Common myeloid progenitor, CD34-positive (primary cell): ENCODE measurements at regions not wholly inside any gene's neighbourhood (a gene's known extent, or its start where the extent isn't known, plus 50 kb on each side); places are given as distances from the start of the nearest gene placed in this dataset.

ENCODE experiments used
- CTCF ChIA-PET: fragments of 350-600 bp; sonication (Branson Sonifier 250); formaldehyde crosslinking; loops from one replicate; lab custom pipeline; 2021; ENCODE audit warnings: antibody characterized with exemption; lab: Charles Lee
- POLR2A ChIA-PET: fragments of 350-600 bp; sonication (Branson Sonifier 250); formaldehyde crosslinking; loops from one replicate; lab custom pipeline; 2021; ENCODE audit warnings: antibody characterized with exemption; lab: Charles Lee
- DNase-seq, 3 donors: peaks; one replicate each; pipeline versions ENCODE4 v3.0.0 to v3.0.0-alpha.2; 2013
- H3K27ac ChIP-seq, 2 experiments: 1 replicate in 1 of 2; 2 replicates in 1 of 2; pipeline ENCODE4 v1.7.0; 2013; ENCODE audit warnings: inconsistent platforms in 2 of 2, low read length in 2 of 2, mild to moderate bottlenecking in 2 of 2, low read depth in 1 of 2, moderate library complexity in 1 of 2; ENCODE audit not compliant: severe bottlenecking in 2 of 2, insufficient read depth in 1 of 2, poor library complexity in 1 of 2
- H3K27me3 ChIP-seq, 5 experiments: replicated peaks in 2 of 5; 1 replicate in 3 of 5; 2 replicates in 2 of 5; pipeline versions ENCODE4 v1.6.1 to v1.7.0; 2013; ENCODE audit warnings: low read length in 4 of 5, mild to moderate bottlenecking in 2 of 5, moderate library complexity in 2 of 5, inconsistent platforms in 1 of 5; ENCODE audit not compliant: insufficient read depth in 5 of 5, control insufficient read depth in 4 of 5
- H3K36me3 ChIP-seq, 4 experiments: 1 replicate in 2 of 4; 2 replicates in 2 of 4; pipeline versions ENCODE4 v1.6.1 to v1.7.0; 2013; ENCODE audit warnings: low read length in 3 of 4, control low read depth in 1 of 4, mild to moderate bottlenecking in 1 of 4; ENCODE audit not compliant: control insufficient read depth in 4 of 4, insufficient read depth in 4 of 4
- H3K4me1 ChIP-seq, 4 experiments: 1 replicate in 3 of 4; 2 replicates in 1 of 4; pipeline versions ENCODE4 v1.6.1 to v1.7.1; 2013; ENCODE audit warnings: low read length in 3 of 4, mild to moderate bottlenecking in 3 of 4, control low read depth in 1 of 4, inconsistent platforms in 1 of 4, moderate library complexity in 1 of 4; ENCODE audit not compliant: control insufficient read depth in 4 of 4, insufficient read depth in 4 of 4; ENCODE audit errors: control extremely low read depth in 1 of 4
- H3K4me3 ChIP-seq, 7 experiments: 1 replicate in 4 of 7; 2 replicates in 3 of 7; pipeline versions ENCODE4 v1.5.1 to v1.7.0; 2013; ENCODE audit warnings: mild to moderate bottlenecking in 7 of 7, low read length in 6 of 7, moderate library complexity in 6 of 7, inconsistent platforms in 2 of 7, low read depth in 2 of 7, control low read depth in 1 of 7; ENCODE audit not compliant: insufficient read depth in 4 of 7, control insufficient read depth in 1 of 7; ENCODE audit errors: extremely low read depth in 1 of 7
- H3K9me3 ChIP-seq, 5 experiments: 1 replicate in 4 of 5; 2 replicates in 1 of 5; pipeline versions ENCODE4 v1.6.1 to v1.7.1; 2013; ENCODE audit warnings: low read length in 4 of 5, mild to moderate bottlenecking in 2 of 5, inconsistent platforms in 1 of 5, low read depth in 1 of 5, moderate library complexity in 1 of 5; ENCODE audit not compliant: control insufficient read depth in 4 of 5, insufficient read depth in 2 of 5; ENCODE audit errors: control extremely low read depth in 1 of 5
- WGBS: methylation state at CpG from one replicate; pipeline ENCODE4 v1.1.5; 2013; ENCODE audit not compliant: insufficient coverage; 5-methylcytosine and 5-hydroxymethylcytosine counted together

- WGBS: 97% methylated on average over 3 of the region's 3 CpGs
Observed at GRCh38 chr2:126785236-126785635, 113.5 kb upstream of the TEX51 start.

GRCh38 chr2:126785862-126786261 lies 112.8 kb upstream of the TEX51 start:
- Histone ChIP-seq H3K36me3 (no peaks in the 10 kb centered on the region), H3K4me1 (no peaks in the 10 kb centered on the region), H3K27ac (no peak overlapping the region), H3K4me3 (no peak overlapping the region), H3K9me3 (no peaks in the 10 kb centered on the region), H3K27me3 (peaks cover 0 to 8% (median under 1%) of the 10 kb centered on the region in 5 experiments)
- POLR2A ChIA-PET: no interaction called here
- no peak for DNase-seq
- CTCF ChIA-PET: no interaction called here
- WGBS: 86% methylated on average over 1 of the region's 2 CpGs

More at GRCh38 chr2:126785236-126785635, 113.5 kb upstream of the TEX51 start:
- H3K36me3 ChIP-seq: no peaks in the 10 kb centered on the region
- POLR2A ChIA-PET: no interaction called here
- no peak overlapping the region for H3K27ac ChIP-seq
- CTCF ChIA-PET: interaction anchor here (1.3 kb wide), 1 partner anchor 257 kb away, joined by 3 read pairs; no protein-coding TSS in a partner anchor
- no peaks in the 10 kb centered on the region for H3K9me3 ChIP-seq
- H3K4me3 ChIP-seq: no peak overlapping the region
- H3K27me3 ChIP-seq: peaks cover 0 to 8% (median 2%) of the 10 kb centered on the region in 5 experiments
- no peak for DNase-seq
- no peaks in the 10 kb centered on the region for H3K4me1 ChIP-seq

DNA sequence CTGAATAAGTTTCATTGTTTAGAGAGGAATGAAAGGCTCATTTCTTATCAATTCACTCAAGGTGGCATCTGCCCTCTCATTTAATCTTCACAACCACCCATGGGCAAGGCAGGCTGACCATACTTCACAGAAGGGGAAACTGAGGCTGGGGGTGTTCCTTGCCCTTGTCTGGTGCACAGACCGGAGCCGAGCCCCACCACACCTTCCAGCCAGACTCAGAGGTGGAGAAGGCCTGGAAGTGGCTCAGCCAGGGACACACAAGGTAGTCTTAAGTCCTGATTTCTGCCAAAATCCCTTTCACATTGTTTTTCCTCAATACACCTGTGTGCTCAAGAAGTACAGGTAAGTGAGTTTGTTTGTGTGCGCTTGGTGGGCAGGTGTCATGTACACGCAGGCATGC lies 111.9 kb upstream of the TEX51 start:
- Histone ChIP-seq H3K9me3 (no peaks in the 10 kb centered on the region), H3K4me1 (no peaks in the 10 kb centered on the region), H3K27ac (no peak overlapping the region), H3K36me3 (no peaks in the 10 kb centered on the region), H3K27me3 (peaks cover 0 to 7% (median 5%) of the 10 kb centered on the region in 5 experiments), H3K4me3 (no peak overlapping the region)
- DNase-seq: no peak
- WGBS: no CpG with 5 or more reads among the region's 4 CpGs
- CTCF ChIA-PET: no interaction called here
- POLR2A ChIA-PET: no interaction called here

DNA sequence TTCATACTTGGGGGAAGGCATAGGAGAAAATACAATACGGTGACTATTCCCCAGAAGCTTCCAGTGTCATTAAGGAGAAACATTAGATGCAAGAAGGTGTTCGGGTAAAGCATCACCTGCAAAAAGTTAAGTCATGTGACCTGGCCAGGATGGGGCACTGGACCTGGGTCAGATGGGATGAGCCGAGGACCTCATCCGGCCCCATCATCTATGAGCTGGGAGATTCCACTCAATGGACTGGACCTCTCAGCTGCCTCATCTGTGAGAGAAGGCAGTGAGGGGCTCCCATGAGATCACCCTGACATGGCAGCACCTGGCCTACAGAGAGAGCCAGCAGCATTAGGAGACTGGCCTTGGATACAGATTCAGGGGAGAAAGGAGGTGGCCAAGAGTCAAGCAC lies 111.4 kb upstream of the TEX51 start:
- 94% methylated on average over 4 of the region's 4 CpGs for WGBS
- Histone ChIP-seq H3K27ac (no peak overlapping the region), H3K4me1 (no peaks in the 10 kb centered on the region), H3K9me3 (no peaks in the 10 kb centered on the region), H3K36me3 (no peaks in the 10 kb centered on the region), H3K27me3 (peaks cover 0 to 9% (median 5%) of the 10 kb centered on the region in 5 experiments), H3K4me3 (no peak overlapping the region)
- no peak for DNase-seq
- POLR2A ChIA-PET: no interaction called here
- CTCF ChIA-PET: interaction anchor here (1.4 kb wide), 1 partner anchor 11 kb away, joined by 3 read pairs; no protein-coding TSS in a partner anchor

- DNase-seq: no peak
- POLR2A ChIA-PET: no interaction called here
- CTCF ChIA-PET: interaction anchor here (1.4 kb wide), 1 partner anchor 12 kb away, joined by 3 read pairs; no protein-coding TSS in a partner anchor
- H3K4me3 ChIP-seq: no peak overlapping the region
- 100% methylated on average over 4 of the region's 4 CpGs for WGBS
- H3K4me1 ChIP-seq: no peaks in the 10 kb centered on the region
- H3K9me3 ChIP-seq: no peaks in the 10 kb centered on the region
- H3K27me3 ChIP-seq: peaks cover 0 to 17% (median 5%) of the 10 kb centered on the region in 5 experiments
- H3K27ac ChIP-seq: no peak overlapping the region
- no peaks in the 10 kb centered on the region for H3K36me3 ChIP-seq
Observed at GRCh38 chr2:126788113-126788512, 110.6 kb upstream of the TEX51 start.

DNA sequence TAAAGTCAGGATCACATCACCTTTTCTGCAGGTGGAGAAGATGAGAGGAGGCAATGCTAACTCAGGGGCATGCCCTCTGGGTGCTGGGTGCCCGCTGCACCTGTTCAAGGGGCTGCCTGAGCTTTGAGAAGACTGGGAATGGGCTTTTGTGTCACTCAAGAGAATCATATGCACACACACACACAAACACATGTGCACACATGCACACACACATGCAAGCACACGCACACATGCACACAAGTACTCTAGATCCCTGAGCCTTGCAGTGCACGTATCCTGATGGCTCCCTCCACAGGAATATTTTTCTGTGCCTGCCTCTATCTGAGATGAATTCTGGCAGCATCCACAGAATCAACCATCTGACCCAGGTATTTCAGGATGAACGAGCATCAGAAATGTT lies 110.0 kb upstream of the TEX51 start:
- H3K9me3 ChIP-seq: no peaks in the 10 kb centered on the region
- H3K36me3 ChIP-seq: no peaks in the 10 kb centered on the region
- POLR2A ChIA-PET: no interaction called here
- H3K4me1 ChIP-seq: no peaks in the 10 kb centered on the region
- H3K27ac ChIP-seq: no peak overlapping the region
- WGBS: 94% methylated on average over 3 of the region's 4 CpGs
- CTCF ChIA-PET: interaction anchor here (1.4 kb wide), 1 partner anchor 12 kb away, joined by 3 read pairs; no protein-coding TSS in a partner anchor
- peaks cover 0 to 22% (median 5%) of the 10 kb centered on the region in 5 experiments for H3K27me3 ChIP-seq
- H3K4me3 ChIP-seq: no peak overlapping the region
- DNase-seq: no peak

- H3K36me3 ChIP-seq: no peaks in the 10 kb centered on the region
- H3K9me3 ChIP-seq: no peaks in the 10 kb centered on the region
- CTCF ChIA-PET: no interaction called here
- no peak overlapping the region for H3K4me3 ChIP-seq
- WGBS: 90% methylated on average over 14 of the region's 18 CpGs
- no peak overlapping the region for H3K27ac ChIP-seq
- H3K4me1 ChIP-seq: no peaks in the 10 kb centered on the region
- POLR2A ChIA-PET: no interaction called here
- peaks cover 0 to 41% (median 13%) of the 10 kb centered on the region in 5 experiments for H3K27me3 ChIP-seq
- DNase-seq: no peak
Observed at GRCh38 chr2:126790987-126791780, 107.5 kb upstream of the TEX51 start.
